ENCODE measurements at regions not wholly inside any gene's neighbourhood (a gene's known extent, or its start where the extent isn't known, plus 50 kb on each side); places are given as distances from the start of the nearest gene placed in this dataset.

DNA sequence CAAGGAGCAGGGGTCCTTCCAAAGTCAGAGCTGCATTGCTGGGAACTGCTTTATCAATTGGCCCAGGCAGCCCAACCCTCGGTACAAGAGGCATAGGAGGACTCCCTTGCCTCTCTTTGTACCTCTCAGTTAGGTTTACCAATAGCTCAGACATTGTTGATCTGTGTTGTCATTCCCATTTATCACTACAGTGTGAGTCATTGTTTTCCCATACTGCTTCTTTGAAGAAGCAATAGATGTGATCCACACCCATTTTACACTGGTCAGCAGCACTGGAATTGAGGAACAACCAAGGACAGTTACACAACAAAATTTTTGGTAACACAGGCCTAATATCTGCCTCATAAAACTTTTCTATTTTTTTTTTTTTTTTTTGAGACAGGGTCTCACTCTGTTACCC is 307.2 kb downstream of the SNX13 start:
- TF ChIP-seq, protein P1, sequence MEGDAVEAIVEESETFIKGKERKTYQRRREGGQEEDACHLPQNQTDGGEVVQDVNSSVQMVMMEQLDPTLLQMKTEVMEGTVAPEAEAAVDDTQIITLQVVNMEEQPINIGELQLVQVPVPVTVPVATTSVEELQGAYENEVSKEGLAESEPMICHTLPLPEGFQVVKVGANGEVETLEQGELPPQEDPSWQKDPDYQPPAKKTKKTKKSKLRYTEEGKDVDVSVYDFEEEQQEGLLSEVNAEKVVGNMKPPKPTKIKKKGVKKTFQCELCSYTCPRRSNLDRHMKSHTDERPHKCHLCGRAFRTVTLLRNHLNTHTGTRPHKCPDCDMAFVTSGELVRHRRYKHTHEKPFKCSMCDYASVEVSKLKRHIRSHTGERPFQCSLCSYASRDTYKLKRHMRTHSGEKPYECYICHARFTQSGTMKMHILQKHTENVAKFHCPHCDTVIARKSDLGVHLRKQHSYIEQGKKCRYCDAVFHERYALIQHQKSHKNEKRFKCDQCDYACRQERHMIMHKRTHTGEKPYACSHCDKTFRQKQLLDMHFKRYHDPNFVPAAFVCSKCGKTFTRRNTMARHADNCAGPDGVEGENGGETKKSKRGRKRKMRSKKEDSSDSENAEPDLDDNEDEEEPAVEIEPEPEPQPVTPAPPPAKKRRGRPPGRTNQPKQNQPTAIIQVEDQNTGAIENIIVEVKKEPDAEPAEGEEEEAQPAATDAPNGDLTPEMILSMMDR (IDR thresholded peaks at IDR 0.05) = no peak
- Mint-ChIP-seq H3K9me3 (no peaks in the 10 kb centered on the region), H3K27me3 (ENCODE audit: low read depth in 3 of 3) (peaks cover 0 to 2% (median 1%) of the 10 kb centered on the region in 3 donors), H3K27ac (peak overlapping the region; percentile 15 to 88 (median 79)), H3K4me3 (no peak overlapping the region), H3K36me3 (no peaks in the 10 kb centered on the region), H3K4me1 (peaks cover 9% of the 10 kb centered on the region)
- peak; percentile 68 to 88 (median 77) for DNase-seq
- intact Hi-C loops (cut with micrococcal nuclease) = no loop called here
- Histone ChIP-seq H3K27ac (ENCODE audit: low read depth in 1 of 2, low read length in 2 of 2) (peak overlapping the region in 1 of 2 donors; percentile 62), H3K4me1 (ENCODE audit: control insufficient read depth in 1 of 2, insufficient read depth in 2 of 2, low read length in 2 of 2) (peaks cover 11% of the 10 kb centered on the region in 2 donors), H3K9ac (ENCODE audit: insufficient read depth, low read length, poor library complexity, severe bottlenecking) (no peak overlapping the region), H3K4me3 (replicated peaks in 1 of 3; ENCODE audit: low read depth in 2 of 3, low read length in 3 of 3) (no peak overlapping the region), H3K36me3 (replicated peaks in 1 of 2; ENCODE audit: control insufficient read depth in 1 of 2, insufficient read depth in 2 of 2, low read length in 2 of 2) (no peaks in the 10 kb centered on the region), H3K79me2 (ENCODE audit: insufficient read depth, low read length) (no peaks in the 10 kb centered on the region), H4K20me1 (ENCODE audit: insufficient read depth, low read length) (no peaks in the 10 kb centered on the region), H3K27me3 (ENCODE audit: control insufficient read depth in 2 of 2, insufficient read depth in 2 of 2, low read length in 2 of 2) (no peaks in the 10 kb centered on the region), H3K4me2 (replicated peaks; ENCODE audit: extremely low read depth, low read length, poor library complexity, severe bottlenecking) (peak overlapping the region; percentile 23), H3K9me3 (replicated peaks in 1 of 2; ENCODE audit: control insufficient read depth in 1 of 2, insufficient read depth in 1 of 2, low read length in 2 of 2) (no peaks in the 10 kb centered on the region), H2AFZ (ENCODE audit: insufficient read depth, low read depth, low read length, poor library complexity, severe bottlenecking) (no peak overlapping the region)
- 83% methylated on average over 1 of the region's 1 CpG for WGBS (ENCODE audit: insufficient coverage)

DNA sequence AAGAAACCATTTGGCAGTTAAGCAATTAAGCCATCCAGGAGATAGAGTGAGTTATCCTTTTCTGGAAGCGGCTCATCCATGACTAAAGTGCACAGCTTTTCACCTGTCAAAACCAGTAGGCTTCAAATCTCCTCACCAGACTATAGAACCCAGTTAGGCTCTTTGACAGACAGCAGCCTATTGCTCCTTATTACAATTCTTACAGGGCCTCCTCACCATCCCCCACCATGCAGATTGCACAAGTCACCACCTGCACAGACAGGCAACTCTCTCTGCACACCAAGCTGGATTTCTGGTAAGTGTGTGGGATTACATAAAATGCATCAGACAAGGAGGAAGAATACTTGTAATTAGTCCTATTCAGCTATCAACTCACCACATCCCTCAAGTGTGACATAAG is 301.6 kb downstream of the SNX13 start:
- Mint-ChIP-seq H3K27ac (no peak overlapping the region), H3K36me3 (no peaks in the 10 kb centered on the region), H3K9me3 (peaks cover 4 to 11% (median 8%) of the 10 kb centered on the region in 7 donors), H3K4me3 (no peak overlapping the region), H3K27me3 (ENCODE audit: low read depth in 3 of 3) (peaks cover 0 to 1% (median 0%) of the 10 kb centered on the region in 3 donors), H3K4me1 (peaks cover 2% of the 10 kb centered on the region)
- Histone ChIP-seq H3K4me2 (replicated peaks; ENCODE audit: extremely low read depth, low read length, poor library complexity, severe bottlenecking) (no peak overlapping the region), H3K9ac (ENCODE audit: insufficient read depth, low read length, poor library complexity, severe bottlenecking) (no peak overlapping the region), H3K79me2 (ENCODE audit: insufficient read depth, low read length) (no peaks in the 10 kb centered on the region), H3K27me3 (ENCODE audit: control insufficient read depth in 2 of 2, insufficient read depth in 2 of 2, low read length in 2 of 2) (no peaks in the 10 kb centered on the region), H3K27ac (ENCODE audit: low read depth in 1 of 2, low read length in 2 of 2) (no peak overlapping the region), H3K4me3 (replicated peaks in 1 of 3; ENCODE audit: low read depth in 2 of 3, low read length in 3 of 3) (no peak overlapping the region), H3K36me3 (replicated peaks in 1 of 2; ENCODE audit: control insufficient read depth in 1 of 2, insufficient read depth in 2 of 2, low read length in 2 of 2) (no peaks in the 10 kb centered on the region), H2AFZ (ENCODE audit: insufficient read depth, low read depth, low read length, poor library complexity, severe bottlenecking) (peak overlapping the region; percentile 31), H3K4me1 (ENCODE audit: control insufficient read depth in 1 of 2, insufficient read depth in 2 of 2, low read length in 2 of 2) (no peaks in the 10 kb centered on the region), H3K9me3 (replicated peaks in 1 of 2; ENCODE audit: control insufficient read depth in 1 of 2, insufficient read depth in 1 of 2, low read length in 2 of 2) (peaks cover 0 to 4% of the 10 kb centered on the region in 2 donors), H4K20me1 (ENCODE audit: insufficient read depth, low read length) (no peaks in the 10 kb centered on the region)
- intact Hi-C loops (cut with micrococcal nuclease) = no loop called here
- DNase-seq = no peak
- TF ChIP-seq, protein P1 (IDR thresholded peaks at IDR 0.05) = no peak
- 100% methylated on average over 1 of the region's 1 CpG for WGBS (ENCODE audit: insufficient coverage)

Measured in CD14-positive monocyte (primary cell).